ENCODE measurements at regions not wholly inside any gene's neighbourhood (a gene's known extent, or its start where the extent isn't known, plus 50 kb on each side); places are given as distances from the start of the nearest gene placed in this dataset.
"Not testable (repeated sequence)": the region's sequence is repeated elsewhere in the genome, so short reads cannot be mapped to it uniquely, and the experiment has no call there.

GRCh38 chr16:29612381-29613306 is 50.4 kb upstream of the SPN start:
- DNase-seq (ENCODE audit: low spot score): not testable (repeated sequence)

More at GRCh38 chr16:29612381-29613306, 50.4 kb upstream of the SPN start:
- in situ Hi-C loops (cut with MboI; ENCODE audit: low pct_unique_long_range_greater_than_20kb, low sequenced_read_pairs, unreplicated experiment): not testable (repeated sequence)
